Neutrophil (primary cell): ENCODE measurements at regions not wholly inside any gene's neighbourhood (a gene's known extent, or its start where the extent isn't known, plus 50 kb on each side); places are given as distances from the start of the nearest gene placed in this dataset.

Experiments used
- H3K27ac ChIP-seq: fragments of 200-600 bp; sonication (generic); 2 replicates; pipeline ENCODE4 v1.5.1; 2016; ENCODE audit warnings: mild to moderate bottlenecking, moderate library complexity
- H3K27me3 ChIP-seq: fragments of 200-600 bp; sonication (generic); 2 replicates; pipeline ENCODE4 v1.6.0; 2016; ENCODE audit warnings: mild to moderate bottlenecking
- H3K36me3 ChIP-seq: fragments of 200-600 bp; sonication (generic); 2 replicates; pipeline ENCODE4 v1.5.1; 2017
- H3K4me1 ChIP-seq, 2 experiments: fragments of 200-600 bp in 1 of 2; sonication (generic) in 1 of 2; 1 replicate in 1 of 2; 2 replicates in 1 of 2; pipeline versions ENCODE4 v1.5.1 to v1.6.1; 2013 to 2016; ENCODE audit warnings: low read depth in 1 of 2, low read length in 1 of 2, mild to moderate bottlenecking in 1 of 2, moderate library complexity in 1 of 2; ENCODE audit not compliant: control insufficient read depth in 1 of 2, insufficient read depth in 1 of 2
- H3K4me3 ChIP-seq, 2 experiments: fragments of 200-600 bp in 1 of 2; sonication (generic) in 1 of 2; 1 replicate in 1 of 2; 2 replicates in 1 of 2; pipeline ENCODE4 v1.5.1; 2013 to 2016; ENCODE audit warnings: low read depth in 1 of 2, low read length in 1 of 2, mild to moderate bottlenecking in 1 of 2, moderate library complexity in 1 of 2
- H3K9me3 ChIP-seq: fragments of 200-600 bp; sonication (generic); 2 replicates; pipeline ENCODE4 v1.5.1; 2016
- TF ChIP-seq, protein P1 (sequence below): fragments of 200-600 bp; sonication (generic); IDR thresholded peaks from 2 replicates; pipeline ENCODE4 v1.5.1; 2016; ENCODE audit warnings: antibody characterized with exemption

DNA sequence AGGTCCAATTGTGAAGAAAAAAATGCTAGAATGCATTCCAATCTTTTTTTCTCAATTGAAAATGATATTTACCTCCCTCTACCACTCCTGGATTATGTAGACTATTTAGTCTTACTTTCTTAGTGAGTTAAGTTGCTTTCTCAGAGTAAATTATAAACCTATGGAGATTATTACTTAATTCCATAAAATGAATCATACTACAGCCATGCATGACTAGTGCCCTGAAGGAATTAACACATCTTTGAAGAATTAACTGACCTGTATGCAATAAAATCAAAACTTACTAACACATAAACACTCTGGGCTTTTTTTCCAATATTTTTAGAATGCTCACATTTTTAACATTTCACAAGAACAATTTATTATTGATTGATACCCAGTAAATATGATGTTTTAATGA lies 379.4 kb upstream of the DACH1 start:
- Histone ChIP-seq H3K4me1 (no peaks in the 10 kb centered on the region), H3K27ac (no peak overlapping the region), H3K4me3 (no peak overlapping the region), H3K9me3 (no peaks in the 10 kb centered on the region), H3K36me3 (no peaks in the 10 kb centered on the region), H3K27me3 (no peaks in the 10 kb centered on the region)
- TF ChIP-seq, protein P1, sequence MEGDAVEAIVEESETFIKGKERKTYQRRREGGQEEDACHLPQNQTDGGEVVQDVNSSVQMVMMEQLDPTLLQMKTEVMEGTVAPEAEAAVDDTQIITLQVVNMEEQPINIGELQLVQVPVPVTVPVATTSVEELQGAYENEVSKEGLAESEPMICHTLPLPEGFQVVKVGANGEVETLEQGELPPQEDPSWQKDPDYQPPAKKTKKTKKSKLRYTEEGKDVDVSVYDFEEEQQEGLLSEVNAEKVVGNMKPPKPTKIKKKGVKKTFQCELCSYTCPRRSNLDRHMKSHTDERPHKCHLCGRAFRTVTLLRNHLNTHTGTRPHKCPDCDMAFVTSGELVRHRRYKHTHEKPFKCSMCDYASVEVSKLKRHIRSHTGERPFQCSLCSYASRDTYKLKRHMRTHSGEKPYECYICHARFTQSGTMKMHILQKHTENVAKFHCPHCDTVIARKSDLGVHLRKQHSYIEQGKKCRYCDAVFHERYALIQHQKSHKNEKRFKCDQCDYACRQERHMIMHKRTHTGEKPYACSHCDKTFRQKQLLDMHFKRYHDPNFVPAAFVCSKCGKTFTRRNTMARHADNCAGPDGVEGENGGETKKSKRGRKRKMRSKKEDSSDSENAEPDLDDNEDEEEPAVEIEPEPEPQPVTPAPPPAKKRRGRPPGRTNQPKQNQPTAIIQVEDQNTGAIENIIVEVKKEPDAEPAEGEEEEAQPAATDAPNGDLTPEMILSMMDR = no peak

DNA sequence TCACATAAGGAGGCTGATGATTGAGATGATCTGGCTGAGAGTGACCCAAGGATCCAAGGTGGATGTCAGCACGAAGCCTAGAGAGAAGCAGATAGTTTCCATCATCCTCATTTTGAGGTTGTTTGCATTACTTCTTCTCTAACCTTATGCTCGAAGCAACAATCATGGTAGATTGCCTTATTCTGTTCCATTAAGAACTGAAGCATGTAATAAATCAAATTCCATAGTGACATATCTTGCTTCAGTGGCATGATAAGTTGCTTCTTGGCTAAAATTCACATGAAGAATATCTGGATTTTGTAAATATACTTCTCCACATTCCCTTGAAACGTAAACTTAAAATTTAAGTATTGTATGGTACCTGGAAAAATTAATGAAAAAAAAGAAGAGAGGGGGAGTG lies 377.8 kb upstream of the DACH1 start:
- no peaks in the 10 kb centered on the region for H3K9me3 ChIP-seq
- no peaks in the 10 kb centered on the region for H3K36me3 ChIP-seq
- no peak overlapping the region for H3K4me3 ChIP-seq
- H3K27ac ChIP-seq = no peak overlapping the region
- H3K27me3 ChIP-seq = no peaks in the 10 kb centered on the region
- no peaks in the 10 kb centered on the region for H3K4me1 ChIP-seq
- TF ChIP-seq, protein P1 = no peak

DNA sequence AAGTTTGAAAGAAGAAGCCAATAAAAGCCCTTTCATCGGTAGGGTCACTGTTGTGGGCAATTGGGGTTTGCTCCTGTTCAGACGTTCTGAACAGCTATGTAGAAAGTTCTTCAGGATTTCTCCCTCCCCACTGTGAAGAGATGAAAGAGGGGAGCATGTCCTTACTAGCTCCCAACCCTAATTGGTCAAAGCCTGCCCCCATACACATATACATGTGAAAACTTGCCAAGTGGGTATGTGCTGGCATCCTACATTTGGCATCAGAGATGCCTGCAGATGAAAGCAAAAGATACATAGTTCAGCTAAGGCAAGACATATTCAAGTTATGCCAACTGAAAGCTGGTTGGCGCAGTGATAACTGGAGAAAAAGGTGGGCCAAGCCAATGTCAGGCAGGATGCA lies 363.1 kb upstream of the DACH1 start:
- Histone ChIP-seq H3K9me3 (no peaks in the 10 kb centered on the region), H3K4me3 (no peak overlapping the region), H3K4me1 (no peaks in the 10 kb centered on the region), H3K27ac (no peak overlapping the region), H3K27me3 (no peaks in the 10 kb centered on the region), H3K36me3 (no peaks in the 10 kb centered on the region)
- TF ChIP-seq, protein P1 = no peak

DNA sequence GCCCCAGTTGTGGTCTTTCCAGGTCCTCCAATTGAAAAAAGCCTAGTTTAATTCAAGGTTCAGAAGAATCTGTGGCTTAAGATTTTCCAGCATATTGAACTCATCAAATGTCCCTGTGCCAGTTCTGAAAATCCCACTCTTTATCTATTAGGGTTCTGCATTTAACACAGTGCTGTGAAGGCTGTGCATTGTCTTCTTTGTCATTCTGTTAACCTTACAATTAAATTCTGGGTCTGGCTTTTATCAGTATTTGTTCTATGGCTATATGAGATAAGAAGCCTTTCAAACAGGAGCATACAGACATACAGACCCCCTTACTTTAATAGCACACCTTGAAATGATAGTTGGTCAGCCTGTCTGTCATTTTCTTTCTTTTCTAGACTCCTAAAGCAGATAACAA lies 362.1 kb upstream of the DACH1 start:
- no peak overlapping the region for H3K4me3 ChIP-seq
- TF ChIP-seq, protein P1 = no peak
- no peaks in the 10 kb centered on the region for H3K9me3 ChIP-seq
- no peaks in the 10 kb centered on the region for H3K4me1 ChIP-seq
- H3K27ac ChIP-seq = no peak overlapping the region
- H3K27me3 ChIP-seq = no peaks in the 10 kb centered on the region
- H3K36me3 ChIP-seq = no peaks in the 10 kb centered on the region

DNA sequence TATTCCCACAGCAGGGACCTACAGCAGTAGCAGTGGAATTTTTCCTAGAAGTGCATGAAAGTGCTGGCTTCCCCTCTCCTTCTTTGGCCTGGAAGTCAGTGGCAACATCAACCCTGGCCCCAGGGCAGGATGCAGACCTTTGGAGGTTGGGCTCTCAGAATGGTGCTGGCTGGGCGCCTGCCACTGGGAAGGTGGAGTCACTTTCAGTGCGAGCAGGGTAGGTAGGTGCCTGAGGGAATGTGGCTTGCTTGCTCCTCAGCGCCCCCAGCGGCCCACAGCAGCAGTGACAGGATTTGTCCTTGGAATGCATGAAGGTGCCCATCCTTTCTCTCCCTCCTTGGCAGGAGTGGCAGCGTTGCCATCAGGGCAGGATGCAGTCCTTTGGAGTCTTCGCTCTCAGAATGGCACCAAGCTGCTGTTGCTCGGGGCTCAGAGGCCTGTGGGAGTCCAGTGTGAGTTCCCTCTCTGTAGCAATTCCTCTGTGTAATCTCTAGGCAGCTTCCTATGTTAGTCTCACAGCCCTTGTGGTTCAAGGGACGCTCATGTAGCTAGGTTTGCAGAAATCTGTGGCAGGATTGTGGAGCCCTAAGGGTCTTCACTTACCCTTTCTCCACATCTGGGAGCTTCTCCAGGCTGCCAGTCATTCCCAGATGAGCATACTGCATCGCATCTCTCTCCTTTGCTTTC lies 354.4 kb upstream of the DACH1 start:
- Histone ChIP-seq H3K36me3 (no peaks in the 10 kb centered on the region), H3K27ac (no peak overlapping the region), H3K27me3 (no peaks in the 10 kb centered on the region), H3K4me3 (no peak overlapping the region), H3K9me3 (no peaks in the 10 kb centered on the region), H3K4me1 (no peaks in the 10 kb centered on the region)
- TF ChIP-seq, protein P1 = no peak
